Osteocyte (in vitro differentiated cells): ENCODE measurements at regions not wholly inside any gene's neighbourhood (a gene's known extent, or its start where the extent isn't known, plus 50 kb on each side); places are given as distances from the start of the nearest gene placed in this dataset.

ENCODE experiments used
- DNase-seq: peaks from one replicate; pipeline ENCODE4 v3.0.0; 2021; ENCODE audit warnings: mixed read lengths; ENCODE audit not compliant: unreplicated experiment; ENCODE audit errors: extremely low spot score
- H3K27ac Mint-ChIP-seq: one replicate; pipeline ENCODE4 v1.8.0; 2021; ENCODE audit warnings: mild to moderate bottlenecking, mixed read lengths; ENCODE audit not compliant: unreplicated experiment
- H3K27me3 Mint-ChIP-seq: one replicate; pipeline ENCODE4 v1.8.0; 2021; ENCODE audit warnings: mixed read lengths; ENCODE audit not compliant: unreplicated experiment
- H3K36me3 Mint-ChIP-seq: one replicate; pipeline ENCODE4 v1.8.0; 2021; ENCODE audit warnings: mixed read lengths; ENCODE audit not compliant: unreplicated experiment
- H3K4me1 Mint-ChIP-seq: one replicate; pipeline ENCODE4 v1.8.0; 2021; ENCODE audit warnings: mixed read lengths; ENCODE audit not compliant: unreplicated experiment
- H3K4me3 Mint-ChIP-seq: one replicate; pipeline ENCODE4 v1.8.0; 2021; ENCODE audit warnings: mild to moderate bottlenecking, moderate library complexity, mixed read lengths; ENCODE audit not compliant: unreplicated experiment
- H3K9me3 Mint-ChIP-seq: one replicate; pipeline ENCODE4 v1.8.0; 2021; ENCODE audit warnings: mixed read lengths; ENCODE audit not compliant: unreplicated experiment
- TF ChIP-seq, protein P1 (sequence below): fragments of 200-600 bp; sonication (generic); IDR thresholded peaks from 2 replicates; pipeline ENCODE4 v1.5.0; 2021; ENCODE audit warnings: antibody characterized with exemption, mild to moderate bottlenecking, moderate library complexity

DNA sequence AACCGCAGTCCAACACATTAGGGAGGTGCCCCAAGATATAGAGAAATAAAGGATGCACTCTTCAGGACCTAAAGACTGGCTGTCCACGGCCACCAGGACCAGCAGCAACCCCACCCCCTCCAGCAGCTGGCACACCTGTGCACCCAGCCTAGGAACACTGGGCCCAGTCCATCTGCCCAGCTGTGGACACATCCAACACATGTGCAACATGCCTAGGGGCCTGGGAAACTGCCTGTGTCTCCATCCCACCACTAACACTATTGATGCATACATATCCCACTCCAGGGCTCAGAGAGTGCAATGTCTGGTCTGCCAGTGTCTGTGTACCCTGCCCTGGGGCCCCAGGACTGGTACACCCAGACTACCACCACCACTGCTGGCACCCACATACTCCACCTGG lies 1781.3 kb downstream of the MAT2B start:
- H3K27ac Mint-ChIP-seq: no peak overlapping the region
- H3K27me3 Mint-ChIP-seq: no peaks in the 10 kb centered on the region
- TF ChIP-seq, protein P1, sequence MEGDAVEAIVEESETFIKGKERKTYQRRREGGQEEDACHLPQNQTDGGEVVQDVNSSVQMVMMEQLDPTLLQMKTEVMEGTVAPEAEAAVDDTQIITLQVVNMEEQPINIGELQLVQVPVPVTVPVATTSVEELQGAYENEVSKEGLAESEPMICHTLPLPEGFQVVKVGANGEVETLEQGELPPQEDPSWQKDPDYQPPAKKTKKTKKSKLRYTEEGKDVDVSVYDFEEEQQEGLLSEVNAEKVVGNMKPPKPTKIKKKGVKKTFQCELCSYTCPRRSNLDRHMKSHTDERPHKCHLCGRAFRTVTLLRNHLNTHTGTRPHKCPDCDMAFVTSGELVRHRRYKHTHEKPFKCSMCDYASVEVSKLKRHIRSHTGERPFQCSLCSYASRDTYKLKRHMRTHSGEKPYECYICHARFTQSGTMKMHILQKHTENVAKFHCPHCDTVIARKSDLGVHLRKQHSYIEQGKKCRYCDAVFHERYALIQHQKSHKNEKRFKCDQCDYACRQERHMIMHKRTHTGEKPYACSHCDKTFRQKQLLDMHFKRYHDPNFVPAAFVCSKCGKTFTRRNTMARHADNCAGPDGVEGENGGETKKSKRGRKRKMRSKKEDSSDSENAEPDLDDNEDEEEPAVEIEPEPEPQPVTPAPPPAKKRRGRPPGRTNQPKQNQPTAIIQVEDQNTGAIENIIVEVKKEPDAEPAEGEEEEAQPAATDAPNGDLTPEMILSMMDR: no peak
- H3K36me3 Mint-ChIP-seq: no peaks in the 10 kb centered on the region
- H3K4me1 Mint-ChIP-seq: no peaks in the 10 kb centered on the region
- peaks cover 6% of the 10 kb centered on the region for H3K9me3 Mint-ChIP-seq
- no peak for DNase-seq
- no peak overlapping the region for H3K4me3 Mint-ChIP-seq

DNA sequence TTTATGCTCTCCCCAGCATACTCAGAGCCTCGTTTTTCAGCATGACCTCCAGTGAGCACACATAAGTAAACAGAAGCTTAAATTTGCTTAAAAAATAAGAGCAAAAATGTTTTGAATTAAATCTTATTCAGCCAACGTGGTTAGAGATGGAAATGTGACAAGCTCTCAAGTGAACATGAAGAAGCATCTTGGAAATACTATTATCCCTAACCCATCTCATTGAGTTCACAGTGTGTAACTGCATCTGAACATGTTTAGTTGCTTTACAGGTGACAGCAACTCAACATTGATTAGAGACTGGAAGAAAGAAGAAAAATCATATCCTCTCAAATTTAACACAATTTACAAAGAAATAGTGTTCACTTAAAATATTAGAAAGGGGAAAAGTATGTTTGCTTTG lies 1785.1 kb downstream of the MAT2B start:
- no peak for DNase-seq
- Mint-ChIP-seq H3K27me3 (no peaks in the 10 kb centered on the region), H3K4me3 (no peak overlapping the region), H3K27ac (no peak overlapping the region), H3K4me1 (no peaks in the 10 kb centered on the region), H3K9me3 (peaks cover 6% of the 10 kb centered on the region), H3K36me3 (no peaks in the 10 kb centered on the region)
- TF ChIP-seq, protein P1: no peak

DNA sequence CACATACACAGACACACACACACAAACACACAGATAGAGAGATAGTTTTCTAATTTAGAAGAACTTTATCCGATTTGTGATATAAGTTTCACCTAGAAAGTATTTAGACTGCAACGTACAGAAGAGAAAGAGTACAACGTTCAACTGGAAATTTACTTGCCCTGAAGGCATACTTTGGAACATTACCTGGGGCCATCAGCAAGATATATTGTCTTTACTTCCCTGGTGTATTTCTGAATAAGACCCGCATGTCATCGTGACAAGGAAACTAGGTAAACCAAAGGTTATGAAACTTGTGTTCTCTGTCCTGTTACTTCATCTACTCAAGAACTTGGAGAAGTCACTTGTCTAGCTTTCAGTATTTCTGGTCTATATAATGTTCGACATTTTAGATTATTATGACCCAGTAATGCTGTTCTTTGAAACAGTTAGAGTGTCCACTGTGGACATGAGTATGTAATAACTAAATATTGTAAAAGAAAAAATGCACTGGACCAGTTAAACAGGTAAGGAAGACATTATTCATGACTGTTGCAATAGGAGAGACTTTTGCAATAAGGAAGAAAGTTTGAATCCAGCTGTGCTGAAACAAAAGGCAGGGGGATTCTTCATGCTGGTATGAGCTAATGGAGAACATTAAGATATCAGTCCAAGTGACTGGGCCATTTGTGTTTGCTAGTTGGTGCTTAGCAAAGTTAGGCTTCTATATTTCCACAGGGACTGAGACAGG lies 1791.1 kb downstream of the MAT2B start:
- no peaks in the 10 kb centered on the region for H3K27me3 Mint-ChIP-seq
- TF ChIP-seq, protein P1: no peak
- H3K36me3 Mint-ChIP-seq: no peaks in the 10 kb centered on the region
- H3K4me1 Mint-ChIP-seq: no peaks in the 10 kb centered on the region
- no peaks in the 10 kb centered on the region for H3K9me3 Mint-ChIP-seq
- no peak for DNase-seq
- H3K4me3 Mint-ChIP-seq: no peak overlapping the region
- no peak overlapping the region for H3K27ac Mint-ChIP-seq

DNA sequence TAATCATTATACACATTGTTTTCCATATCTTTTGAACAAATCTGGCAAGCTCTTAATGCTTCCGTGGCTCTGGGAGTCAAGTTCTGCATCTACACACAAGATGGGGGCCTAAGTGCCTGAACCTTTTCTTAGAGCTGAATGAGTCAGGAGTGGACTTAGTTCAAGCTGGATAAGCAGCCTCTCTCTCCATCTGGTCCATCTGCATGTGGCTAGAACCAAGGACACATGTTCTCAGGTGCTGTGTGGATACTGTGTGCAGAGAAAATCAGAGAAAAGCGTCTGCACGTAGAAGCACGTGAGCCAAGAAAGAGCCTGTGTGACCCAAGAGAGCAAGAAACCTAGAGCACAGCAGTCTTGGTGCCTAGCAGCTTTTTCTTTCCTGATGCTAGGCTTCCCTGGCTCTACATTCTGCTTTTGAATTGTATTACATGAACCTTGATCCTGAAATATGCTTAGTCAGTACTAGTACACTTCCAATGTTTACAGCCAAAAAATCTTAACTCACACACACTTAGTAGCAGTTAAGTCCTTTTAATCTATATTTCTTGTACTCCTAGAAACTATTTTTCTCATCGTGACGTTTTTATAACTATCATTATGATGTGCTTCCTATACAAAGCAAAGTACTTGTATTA lies 1798.9 kb downstream of the MAT2B start:
- H3K36me3 Mint-ChIP-seq: no peaks in the 10 kb centered on the region
- no peak for DNase-seq
- TF ChIP-seq, protein P1: no peak
- no peaks in the 10 kb centered on the region for H3K9me3 Mint-ChIP-seq
- no peak overlapping the region for H3K4me3 Mint-ChIP-seq
- no peak overlapping the region for H3K27ac Mint-ChIP-seq
- no peaks in the 10 kb centered on the region for H3K4me1 Mint-ChIP-seq
- H3K27me3 Mint-ChIP-seq: no peaks in the 10 kb centered on the region

DNA sequence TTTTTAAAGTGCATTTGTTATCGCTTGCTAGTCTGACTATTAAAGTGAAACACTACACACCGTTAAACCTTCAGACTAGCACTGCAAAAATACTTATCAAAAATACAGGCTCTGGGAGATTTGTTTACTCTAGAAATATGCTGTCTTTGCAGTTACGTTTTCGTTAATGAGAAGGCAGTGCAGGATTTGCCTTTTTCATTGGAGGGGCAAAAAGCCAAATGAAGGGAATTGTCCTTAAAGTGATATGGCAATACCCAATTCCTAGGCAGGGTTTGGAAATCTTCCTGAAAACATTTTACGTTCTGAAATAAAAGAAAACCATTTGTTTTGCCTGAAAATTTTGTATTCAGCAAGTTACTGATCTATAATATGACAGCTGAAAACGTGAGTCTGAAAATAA lies 1800.2 kb downstream of the MAT2B start:
- Mint-ChIP-seq H3K9me3 (no peaks in the 10 kb centered on the region), H3K27ac (no peak overlapping the region), H3K4me1 (no peaks in the 10 kb centered on the region), H3K4me3 (no peak overlapping the region), H3K27me3 (no peaks in the 10 kb centered on the region), H3K36me3 (no peaks in the 10 kb centered on the region)
- DNase-seq: no peak
- TF ChIP-seq, protein P1: no peak
